ENCODE measurements at regions not wholly inside any gene's neighbourhood (a gene's known extent, or its start where the extent isn't known, plus 50 kb on each side); places are given as distances from the start of the nearest gene placed in this dataset.

DNA sequence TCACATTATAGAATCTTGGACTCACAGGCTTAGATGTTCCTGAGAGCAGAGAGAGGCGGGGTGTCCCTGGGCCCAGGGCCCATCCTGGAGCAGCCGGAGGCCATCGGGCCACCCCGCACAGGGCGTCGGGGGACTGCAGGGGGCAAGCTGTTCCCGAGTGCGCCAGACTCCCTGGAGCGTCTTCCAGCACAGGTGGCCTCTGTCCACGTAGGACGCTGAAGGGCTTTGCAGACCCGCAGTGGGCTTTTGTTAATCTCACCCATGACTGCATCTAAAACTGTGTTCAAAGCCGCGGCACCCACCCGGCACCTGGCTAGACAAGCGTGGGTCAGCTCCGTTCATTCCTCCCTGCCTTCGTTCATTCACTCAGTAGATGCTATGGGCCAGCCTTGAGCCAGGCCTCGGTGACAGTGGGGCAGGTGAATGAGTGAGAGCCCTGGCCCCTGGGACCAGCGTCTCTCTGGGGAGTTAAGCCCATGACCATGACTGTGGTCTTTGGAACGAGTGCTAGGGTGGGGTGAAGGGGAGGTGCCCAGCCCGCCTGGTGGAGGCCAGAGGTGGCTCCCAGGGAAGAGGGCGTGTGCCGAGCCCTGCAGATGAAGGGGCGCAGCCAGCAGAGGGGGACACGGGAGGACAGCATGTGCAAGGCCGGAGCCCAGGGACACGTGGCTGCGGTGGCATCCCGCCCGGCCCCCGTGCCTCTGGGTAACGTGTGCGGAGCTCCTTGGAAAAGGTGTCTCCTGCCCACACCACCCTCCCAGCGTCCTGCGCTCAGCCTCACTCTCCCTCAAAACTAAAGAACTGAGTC, 98.3 kb downstream of the HMX1 start:
- DNase-seq: no peak

DNA sequence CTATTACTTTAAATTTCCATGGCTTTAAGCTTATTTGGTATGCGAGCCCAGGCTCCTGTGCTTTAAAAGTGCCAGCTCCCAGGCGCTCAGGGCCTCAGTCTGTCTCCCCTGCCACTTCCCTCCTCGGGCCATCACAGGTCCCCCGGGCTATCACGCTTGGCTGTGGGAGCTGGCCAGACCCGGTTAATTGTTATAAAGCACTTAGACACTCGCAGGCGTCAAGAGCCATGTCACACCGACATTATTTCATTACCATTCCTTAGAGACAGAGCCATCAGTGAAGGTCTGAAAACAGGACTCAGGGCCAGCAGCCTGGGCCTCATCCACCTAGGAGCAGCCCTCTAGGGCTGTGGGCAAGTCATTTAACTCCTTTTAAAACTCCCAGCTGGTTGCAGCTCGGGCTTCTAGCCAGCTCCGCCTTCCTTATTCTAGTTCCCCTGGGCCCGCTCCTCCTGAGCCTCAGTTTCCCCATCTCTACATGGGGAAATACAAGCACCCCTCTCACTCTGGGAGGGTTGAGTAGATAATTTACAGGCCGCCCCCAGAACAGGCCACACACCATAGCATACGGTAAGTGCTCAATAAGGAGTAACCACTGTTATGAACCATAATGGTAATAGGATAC, 99.0 kb downstream of the HMX1 start:
- DNase-seq: no peak

DNA sequence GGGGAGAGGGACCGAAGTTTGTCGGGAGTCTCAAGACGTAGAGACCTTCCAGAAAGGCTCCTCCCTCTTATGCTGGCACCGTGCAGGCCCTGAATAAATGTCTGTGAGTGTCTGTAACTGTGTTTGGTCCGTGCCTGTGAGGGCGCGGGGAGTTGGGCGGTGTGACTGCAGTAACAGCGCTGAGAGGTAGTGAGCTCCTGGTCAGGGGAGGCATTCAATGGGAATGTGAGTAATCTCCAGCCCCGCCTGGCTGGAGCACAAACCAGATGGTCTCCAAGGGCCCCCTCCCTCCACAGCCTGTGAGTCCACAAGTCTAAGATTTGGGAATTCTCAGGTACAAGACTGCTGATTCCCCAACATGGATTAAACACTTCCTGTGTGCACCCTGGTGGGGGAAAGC, 100.0 kb downstream of the HMX1 start:
- no peak for DNase-seq

DNA sequence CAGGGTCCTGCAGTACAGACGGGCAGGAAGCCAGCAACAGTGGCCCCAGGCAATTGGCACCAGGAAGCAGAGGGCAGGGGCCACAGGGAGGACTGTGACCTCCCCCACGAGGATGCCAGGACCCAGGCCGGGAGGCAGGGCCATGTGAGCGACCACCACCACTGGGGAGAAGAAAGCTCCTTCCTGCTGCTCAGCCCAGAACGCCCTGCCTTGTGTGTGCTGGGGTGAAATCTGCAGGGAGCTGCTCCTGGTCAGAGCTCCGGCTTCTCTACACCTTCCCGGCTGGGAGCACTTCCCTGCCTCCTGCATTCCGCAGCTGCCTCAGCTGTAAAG, 100.4 kb downstream of the HMX1 start:
- no peak for DNase-seq

DNA sequence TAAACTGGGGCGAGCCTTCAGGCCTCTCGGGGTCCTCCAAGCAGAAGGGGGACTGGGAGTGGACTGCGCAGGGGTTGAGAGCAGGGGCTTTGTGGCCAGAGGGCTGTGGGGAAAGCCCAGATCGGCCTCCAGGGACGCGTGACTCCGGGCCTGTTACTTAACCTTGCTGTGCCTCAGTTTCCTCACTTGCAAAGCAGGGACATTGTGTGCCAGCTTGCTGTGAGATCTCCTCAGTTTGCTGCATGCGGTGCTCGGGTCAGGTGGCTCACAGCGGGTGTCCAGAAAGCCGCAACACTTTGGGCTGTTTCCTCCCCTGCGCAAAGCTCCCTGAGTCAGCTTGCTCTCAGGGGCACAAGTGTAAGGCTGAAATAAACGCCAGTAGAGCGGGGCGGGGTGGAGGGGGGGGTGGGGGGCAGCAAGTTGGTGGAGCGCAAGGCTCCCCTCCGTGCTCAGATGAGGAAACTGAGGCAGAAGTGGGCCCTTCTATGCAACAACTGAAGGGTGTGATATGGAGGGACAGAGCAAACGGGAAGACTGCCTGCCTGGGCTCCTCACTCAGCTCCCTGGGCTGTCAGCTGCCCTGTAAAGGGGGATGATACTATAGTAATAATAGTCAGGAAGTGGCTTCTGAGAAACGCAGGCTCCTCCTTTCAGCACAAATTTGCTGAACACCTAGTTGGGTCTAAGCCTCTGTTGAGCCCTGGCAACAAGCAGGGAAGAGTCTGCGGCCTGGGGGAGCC, 101.0 kb downstream of the HMX1 start:
- no peak for DNase-seq

DNA sequence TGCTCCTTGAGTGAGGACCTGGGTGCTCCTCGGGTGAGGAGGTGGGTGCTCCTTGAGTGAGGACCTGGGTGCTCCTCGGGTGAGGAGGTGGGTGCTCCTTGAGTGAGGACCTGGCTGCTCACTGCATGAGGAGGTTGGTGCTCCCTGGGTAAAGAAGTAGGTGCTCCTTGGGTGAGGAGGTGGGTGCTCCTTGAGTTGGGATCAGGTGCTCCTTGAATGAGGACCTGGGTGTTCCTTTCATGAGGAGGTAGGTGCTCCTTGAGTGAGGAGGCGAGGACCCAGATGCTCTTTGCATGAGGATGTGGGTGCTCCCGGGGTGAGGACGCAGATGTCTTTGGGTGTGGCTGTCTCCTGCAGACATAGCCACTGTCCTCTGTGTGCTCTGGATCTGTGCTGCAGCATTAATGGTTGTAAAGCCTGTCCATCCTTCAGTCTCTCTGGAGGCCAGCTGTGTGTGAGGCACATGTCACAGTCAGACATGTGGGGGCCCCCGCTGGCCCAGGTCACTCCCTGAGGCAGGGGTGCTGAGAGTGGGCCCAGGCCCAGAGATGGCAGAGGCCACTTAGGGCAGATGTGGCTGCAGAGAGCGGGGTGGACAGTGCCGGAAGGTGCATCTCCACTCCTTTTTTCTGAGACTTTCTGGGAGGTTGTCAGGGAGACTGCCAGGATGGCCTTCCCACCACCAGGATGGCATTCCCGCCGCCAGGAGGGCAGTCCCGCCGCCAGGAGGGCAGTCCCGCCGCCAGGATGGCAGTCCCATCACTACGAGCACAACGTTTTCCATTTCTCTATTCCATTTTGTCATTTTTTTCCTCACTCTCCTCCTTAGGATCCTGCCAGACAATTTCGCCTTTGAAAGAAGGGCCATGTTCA, 101.8 kb downstream of the HMX1 start:
- DNase-seq: no peak

DNA sequence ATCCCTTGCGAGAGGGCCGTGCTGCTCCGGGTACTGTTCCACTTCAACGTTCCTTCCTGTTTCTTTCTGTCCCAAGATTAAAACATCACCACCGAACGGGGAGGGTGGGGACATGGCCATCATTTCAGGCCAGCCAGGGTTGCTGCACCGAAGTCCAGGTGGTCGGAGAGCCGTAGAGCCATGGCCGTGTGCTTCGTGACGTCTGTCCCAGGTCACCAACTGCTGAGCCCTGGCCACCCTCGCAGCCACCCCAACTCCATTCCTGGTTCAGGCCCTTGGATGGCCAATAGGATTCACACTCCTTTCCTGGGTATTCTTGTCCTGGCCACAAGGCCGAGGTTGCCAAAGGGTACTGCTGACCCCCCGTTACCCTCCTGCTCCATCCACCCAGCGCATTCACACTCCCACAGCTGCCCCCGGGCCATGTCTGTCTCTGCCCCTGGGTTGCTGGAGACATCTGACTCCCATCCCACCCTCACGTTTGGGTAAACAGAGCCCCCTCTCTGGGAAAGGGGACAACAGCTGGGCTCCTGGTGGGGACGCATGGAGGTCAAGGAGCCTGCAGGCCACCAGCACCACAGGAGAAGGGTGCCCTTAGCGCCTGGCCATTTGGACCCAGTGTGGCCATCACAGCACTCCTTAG, 103.2 kb downstream of the HMX1 start:
- no peak for DNase-seq

DNA sequence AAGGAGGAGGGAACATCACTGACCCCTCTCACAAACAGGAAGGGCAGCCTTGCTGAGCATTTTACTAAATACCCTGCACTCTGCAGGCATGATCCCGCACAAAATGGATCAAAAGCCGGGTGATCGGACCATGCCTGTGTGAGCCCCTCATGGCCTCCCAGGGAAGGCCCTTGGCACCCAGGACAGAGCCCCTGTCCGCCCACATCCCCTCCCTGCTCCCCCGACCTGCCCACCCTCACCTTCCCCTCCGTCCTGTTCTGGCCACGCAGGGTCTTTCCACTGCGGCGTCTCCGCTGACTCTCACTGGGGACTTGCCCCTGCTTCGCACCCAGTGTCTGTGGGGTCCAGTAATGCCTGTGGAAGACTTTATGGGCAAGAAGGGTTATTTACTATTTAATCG, 105.0 kb downstream of the HMX1 start:
- no peak for DNase-seq

DNA sequence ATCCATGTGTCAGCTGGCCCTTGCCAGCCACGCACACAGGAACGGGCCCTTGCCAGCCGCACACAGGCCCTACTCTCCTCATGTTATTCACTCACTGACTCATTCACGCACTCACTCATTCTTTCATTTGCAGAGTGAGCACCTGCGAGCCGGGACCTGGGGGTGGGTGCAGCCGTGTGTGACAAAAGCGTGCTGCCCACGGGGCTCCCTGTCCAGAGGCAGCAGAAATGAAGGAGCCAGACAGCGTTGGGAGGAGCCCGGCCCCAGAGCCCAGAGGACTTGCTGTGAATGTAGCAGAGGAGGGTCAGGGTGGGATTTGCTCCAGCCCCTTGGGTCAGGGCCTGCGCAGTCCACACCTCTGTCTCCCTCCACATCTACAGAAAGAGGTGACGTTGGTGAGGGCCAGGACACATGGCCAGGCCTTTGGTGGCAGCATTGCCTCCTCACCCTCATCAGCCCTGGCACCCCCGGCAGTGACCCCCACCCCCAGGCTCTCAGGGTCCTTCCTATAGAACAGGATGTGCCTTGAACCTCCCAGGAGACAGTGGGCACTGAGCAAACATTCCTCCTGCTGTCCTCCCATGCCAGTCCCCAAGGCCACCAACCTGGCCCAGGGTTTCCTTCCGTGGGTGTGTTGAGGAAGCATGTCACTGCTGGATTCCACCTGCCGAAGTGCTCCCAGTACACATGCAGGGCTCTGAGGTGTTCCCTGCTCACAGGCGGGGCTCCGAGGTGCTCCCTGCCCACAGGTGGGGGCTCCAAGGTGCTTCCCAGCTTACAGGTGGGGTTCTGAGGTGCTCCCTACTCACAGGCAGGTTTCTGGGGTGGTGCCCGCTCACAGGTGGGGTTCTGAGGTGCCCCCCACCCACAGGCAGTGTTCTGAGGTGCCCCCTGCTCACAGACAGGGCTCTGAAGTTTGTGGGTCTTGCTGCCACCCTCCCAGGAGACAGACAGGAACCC, 105.7 kb downstream of the HMX1 start:
- no peak for DNase-seq

DNA sequence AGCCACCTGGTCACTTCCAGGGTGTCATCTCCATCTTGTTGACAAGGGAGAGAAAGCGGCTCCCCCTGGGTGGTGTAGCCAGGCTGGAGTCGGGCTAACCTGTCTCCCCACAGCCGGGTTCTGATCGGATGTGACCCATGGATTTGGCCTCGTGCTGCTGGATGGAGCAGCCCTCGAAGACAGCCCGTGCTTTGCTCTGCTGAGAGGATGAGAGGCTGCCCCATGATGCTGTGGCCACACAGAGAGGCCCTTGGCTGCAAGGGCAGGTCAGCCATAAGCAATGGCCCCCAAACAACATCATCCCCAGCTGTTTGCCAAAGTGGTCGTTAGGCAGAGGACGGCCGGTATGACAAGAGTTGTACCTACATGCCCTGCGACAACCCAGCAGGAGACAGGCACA, 106.6 kb downstream of the HMX1 start:
- DNase-seq: no peak

DNA sequence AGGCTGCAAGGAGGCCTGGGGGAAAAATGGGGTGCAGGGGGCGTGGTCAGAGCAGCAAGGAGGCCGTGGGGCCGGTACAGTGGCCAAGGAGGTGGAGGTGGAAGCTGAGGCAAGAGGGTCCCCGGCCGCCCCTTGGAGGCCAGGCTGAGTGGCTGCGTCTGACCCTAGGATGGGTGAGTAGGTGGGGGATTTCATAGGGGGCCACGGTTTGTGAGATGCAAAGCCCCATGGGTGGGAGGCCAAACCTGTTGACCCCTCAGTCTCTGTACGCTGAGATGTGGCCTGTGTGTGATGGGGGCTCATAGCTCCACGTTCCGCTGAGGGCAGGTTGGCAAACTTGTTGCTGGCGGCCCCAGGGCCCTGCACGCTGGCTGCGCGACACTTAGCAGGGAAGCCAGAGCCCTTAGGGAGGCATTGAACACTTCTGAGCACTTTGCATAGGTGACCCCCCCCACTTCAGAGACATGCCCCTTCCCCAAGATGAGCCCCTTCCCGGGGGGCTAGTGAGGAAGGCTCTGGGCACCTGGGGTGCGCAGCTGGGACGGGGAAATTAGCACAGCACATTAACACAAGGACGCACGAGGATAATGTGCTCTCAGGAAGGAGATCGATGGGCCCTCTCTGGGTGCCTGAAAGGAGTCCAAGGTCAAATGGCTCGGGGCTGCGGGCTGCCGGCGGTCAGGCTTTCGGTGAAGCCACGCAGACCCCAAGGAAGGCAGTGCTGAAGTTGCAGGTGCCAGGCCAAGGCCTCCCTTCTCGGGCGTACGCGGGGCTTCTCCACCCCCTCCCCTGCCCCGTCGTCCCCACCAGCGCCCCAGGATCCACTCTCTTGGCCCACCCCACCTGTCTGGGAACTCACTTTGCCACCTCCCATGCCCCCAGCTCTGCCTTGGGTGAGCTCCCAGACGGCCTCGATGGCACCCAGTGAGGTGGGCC, 107.4 kb downstream of the HMX1 start:
- no peak for DNase-seq

DNA sequence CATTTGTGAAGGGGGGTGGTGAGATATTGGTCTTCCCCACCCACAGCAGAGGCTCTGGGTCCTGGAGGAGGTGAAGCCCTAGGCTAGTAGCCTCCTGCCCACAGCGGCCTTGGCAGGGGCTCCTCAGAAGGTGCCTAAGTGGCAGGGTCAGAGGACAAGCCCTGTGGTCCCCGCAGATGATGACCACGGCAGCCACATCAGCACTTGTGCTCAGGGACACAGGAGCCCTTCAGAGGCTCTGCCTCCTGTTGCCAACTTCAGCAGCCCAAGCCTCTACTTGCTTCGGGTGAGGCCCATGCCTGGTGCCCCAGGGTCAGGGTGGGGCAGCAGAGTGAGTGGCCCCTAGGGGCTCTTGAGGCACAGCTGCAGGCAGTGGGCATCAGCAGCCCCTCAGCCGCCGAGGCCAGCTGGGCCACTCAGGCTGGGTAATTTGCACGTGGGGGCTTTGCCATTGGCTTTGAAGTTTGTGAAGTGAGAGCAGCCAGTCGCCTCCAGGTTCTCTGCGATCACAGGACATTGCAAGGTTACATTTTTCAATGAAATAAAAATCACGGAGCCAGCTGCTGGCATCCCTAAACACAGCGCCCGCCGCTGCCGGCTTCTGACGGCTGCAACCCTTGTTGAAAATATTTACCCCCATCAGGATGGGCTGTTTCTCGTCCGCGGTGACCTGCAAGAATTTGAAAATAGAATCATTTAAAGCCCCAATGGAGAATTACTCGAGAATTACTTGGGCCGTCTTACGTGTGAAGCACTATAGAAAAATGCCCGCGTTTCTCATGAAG, 108.5 kb downstream of the HMX1 start:
- DNase-seq: no peak

DNA sequence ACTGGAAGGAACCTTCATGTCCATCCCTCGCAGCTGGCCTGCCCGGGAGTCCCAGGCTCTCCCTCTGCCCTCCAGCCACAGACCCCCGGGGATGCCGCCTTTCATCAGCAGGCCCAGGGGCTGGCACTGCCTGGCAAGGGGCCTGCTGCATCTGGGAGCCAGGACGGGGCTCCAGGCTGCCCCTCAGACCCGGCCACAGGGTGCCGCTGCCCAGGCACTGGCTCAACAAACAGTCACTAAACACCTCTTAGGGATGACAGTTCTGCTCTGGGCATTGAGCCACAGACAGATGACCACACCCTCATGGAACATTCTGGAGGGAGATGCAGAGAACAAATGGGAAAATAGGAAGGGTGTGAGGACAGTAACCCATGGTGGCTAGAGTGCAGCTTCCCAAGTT, 109.3 kb downstream of the HMX1 start:
- DNase-seq: no peak

DNA sequence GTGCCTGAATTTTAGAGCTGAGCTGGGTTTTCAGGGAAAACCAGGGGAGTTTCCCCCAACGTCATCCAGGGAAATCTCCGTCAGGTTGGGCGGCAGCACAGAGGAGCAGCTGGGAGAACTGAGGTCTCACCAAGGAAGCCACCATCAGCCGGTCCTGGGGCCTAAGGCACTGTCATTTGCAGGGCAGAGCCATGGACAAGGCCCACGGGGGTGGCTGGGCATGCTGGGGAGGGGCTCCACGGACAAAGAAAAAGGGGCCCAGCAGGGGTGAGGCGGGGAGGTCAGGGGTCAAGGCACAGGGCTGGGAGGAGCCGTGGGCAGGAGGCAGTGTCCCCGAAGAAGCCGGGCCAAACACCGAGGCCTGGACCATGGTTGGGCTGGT, 109.8 kb downstream of the HMX1 start:
- no peak for DNase-seq

DNA sequence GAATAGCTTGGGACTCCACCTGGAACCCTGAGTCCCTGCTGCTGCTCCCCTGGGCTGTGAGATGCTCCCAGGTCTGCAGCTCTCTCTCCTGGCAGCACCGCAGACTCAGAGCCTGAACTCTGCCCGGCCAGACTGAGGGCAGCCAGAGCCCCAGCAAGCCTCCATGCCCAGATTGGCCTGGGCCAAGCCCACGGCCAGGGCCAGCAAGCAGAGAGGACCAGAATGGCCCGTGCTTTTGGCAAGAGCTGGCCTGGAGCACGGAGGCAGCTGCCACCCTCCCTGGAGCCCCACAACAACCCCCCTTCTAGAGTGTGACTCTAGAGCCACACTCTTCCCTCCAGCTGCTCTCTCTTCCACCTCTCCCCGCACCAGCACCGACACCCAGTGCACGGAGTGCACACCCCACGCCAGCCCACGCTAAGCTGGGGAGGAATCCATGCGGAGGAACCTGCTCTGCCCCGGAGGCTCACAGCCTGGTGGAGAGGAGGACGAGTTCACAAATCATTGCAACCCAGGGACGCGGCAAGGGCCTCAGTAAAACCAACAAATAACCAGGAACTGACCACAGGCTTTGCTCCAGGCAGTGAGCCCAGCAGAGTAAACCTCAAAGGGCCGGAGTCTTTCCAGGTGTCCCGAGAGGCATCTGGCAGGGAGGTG, 110.3 kb downstream of the HMX1 start:
- no peak for DNase-seq

DNA sequence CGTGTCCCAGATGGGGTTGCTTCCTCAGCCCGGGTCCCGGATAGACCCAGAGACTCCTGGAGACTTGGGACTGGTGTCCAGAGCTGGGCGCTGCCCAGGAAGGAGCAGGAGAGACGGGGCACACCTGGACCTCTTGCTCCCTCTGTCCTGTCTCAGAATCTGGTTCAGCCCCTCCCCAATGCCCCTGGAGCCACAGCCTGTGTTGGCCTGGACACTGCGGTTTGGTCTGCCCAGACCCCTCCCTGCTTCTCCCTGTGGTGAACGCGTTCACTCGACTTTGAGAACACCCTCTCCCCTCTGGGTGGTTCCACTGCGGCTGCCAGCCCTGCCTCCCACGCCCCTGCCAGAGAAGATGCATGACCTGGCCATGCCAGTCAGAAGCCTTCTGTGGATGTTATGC, 111.1 kb downstream of the HMX1 start:
- DNase-seq: no peak

DNA sequence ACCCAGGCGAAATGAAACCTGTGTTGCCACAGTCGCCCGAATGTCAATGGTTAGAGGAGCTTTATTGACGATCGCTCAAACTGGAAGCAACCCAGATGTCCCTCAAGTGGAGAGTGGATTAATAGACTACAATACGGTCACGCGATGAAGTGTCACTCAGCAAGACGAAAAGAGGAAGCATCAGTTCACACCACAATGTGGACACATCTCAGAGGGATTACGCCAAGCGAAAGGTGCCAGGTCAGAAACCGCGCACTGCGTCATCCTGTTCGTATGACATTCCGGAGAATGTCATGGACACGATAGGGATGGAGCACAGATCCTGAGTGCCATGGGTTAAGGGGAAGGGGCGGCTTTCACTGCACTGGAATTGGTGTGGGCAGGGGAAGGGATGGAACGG, 111.7 kb downstream of the HMX1 start:
- no peak for DNase-seq

DNA sequence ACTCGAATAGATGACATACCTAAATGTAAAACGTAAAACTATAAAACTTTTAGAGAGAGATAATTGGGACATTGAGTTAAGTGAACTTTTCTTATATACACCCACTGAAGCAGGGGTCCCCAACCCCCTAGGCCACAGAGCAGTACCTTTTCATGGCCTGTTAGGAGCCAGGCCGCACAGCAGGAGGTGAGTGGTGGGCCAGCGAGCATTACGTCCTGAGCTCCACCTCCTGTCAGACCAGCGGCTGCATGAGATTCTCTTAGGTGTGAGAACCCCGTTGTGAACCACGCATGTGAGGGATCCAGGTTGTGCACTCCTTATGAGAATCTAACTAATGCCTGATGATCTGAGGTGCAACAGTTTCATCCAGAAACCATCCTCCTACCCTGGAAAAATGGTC, 114.8 kb downstream of the HMX1 start:
- no peak for DNase-seq
